DMS153 (cell line): ENCODE measurements at regions not wholly inside any gene's neighbourhood (a gene's known extent, or its start where the extent isn't known, plus 50 kb on each side); places are given as distances from the start of the nearest gene placed in this dataset.

ENCODE experiments used
- DNase-seq: peaks from one replicate; lab custom pipeline; 2025; lab: John Stamatoyannopoulos, UW

DNA sequence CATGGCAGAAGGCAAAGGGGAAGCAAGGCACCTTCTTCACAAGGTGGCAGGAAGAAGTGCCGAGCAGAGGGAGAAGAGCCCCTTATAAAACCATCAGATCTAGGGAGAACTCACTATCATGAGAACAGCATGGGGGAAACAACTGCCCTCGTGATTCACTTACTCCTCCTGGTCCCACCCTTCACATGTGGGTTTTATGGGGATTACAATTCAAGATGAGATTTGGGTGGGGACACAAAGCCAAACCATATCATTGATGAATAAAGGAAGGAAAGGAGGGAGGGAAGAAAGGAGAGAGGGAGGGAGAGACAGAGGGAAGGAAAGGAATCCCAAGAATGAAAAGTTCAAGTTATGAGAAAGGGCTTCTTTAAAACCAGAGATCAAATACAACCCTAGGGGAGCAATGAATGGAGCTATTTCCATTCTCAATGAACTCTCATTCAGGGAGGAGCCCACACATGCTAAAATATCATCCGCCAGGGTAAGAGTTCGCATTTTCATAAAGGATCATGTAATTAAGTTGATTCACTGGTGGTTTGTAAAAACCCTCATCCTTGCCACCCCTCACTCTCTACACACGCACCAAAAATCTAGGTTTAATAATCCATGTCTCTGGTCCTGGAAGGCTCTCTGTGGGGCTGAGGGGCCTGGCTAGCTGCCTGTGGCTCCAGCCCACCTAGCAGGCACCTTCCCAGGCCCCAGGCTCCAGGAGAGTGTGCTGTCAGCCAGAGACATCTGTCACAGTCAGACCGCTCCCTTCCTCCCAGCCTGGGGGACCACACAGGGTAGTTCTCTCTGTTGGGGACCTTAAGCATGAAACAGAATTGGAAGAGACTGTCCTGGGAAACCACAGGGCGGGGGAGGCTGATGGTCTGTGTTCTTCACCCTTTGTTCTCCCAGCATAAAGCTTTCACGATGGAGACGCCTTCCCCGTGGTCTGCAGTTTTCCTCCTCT, 94.0 kb downstream of the CCDC185 start:
- no peak for DNase-seq

- DNase-seq = no peak
These were observed 94.7 kb downstream of the CCDC185 start for GRCh38 chr1:223487887-223488259.

DNA sequence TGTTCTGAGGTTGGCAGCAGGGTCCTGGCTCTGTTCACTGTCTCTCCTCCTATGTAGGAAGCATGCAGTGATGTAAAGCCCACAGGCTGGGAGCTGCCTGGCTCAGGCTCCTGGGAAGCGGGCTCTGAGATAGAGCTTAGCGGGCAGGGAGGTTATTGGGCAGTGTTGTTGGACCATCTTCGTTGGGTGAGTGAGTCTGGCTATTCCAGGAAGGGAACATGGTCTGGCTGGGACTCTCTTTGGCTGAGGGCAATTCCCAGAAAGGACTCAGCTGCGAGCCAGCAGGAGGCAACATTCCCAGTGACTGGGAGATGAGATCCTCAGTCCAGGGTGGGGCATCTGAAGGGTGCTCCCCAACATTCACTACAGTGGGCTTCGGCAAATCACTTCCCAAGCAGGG, 96.2 kb downstream of the CCDC185 start:
- DNase-seq = no peak

- DNase-seq = no peak
These were observed 97.0 kb downstream of the CCDC185 start for GRCh38 chr1:223490256-223490655.
